IMR-90 (cell line): ENCODE measurements at regions not wholly inside any gene's neighbourhood (a gene's known extent, or its start where the extent isn't known, plus 50 kb on each side); places are given as distances from the start of the nearest gene placed in this dataset.

Experiments
- ATAC-seq: fragments of 200-7000 bp; cut with Tn5 transposase; 2 replicates; pipeline ENCODE4 v1.9.1; 2020; ENCODE audit warnings: low read depth, mild to moderate bottlenecking, moderate library complexity
- BruUV-seq: library from RNA; stranded (reverse); fragments of 400-500 nt; replicated peaks from 2 replicates; lab custom pipeline; 2021; lab: Mats Ljungman, UMichigan
- CTCF ChIA-PET: fragments of 300-600 bp; formaldehyde crosslinking; extraction: SDS; loops from one replicate; lab custom pipeline; 2021; ENCODE audit warnings: antibody characterized with exemption; lab: Yijun Ruan, JAX
- POLR2A ChIA-PET: fragments of 300-600 bp; sonication (Branson Sonifier 250); formaldehyde crosslinking; loops from one replicate; lab custom pipeline; 2022; ENCODE audit warnings: antibody characterized with exemption; ENCODE audit not compliant: unreplicated experiment; lab: Charles Lee
- DNase-seq: peaks from one replicate; pipeline ENCODE4 v3.0.0; 2013
- H2AFZ ChIP-seq: replicated peaks from 2 replicates; pipeline ENCODE3; 2013; ENCODE audit warnings: low read length, mild to moderate bottlenecking; ENCODE audit not compliant: poor library complexity
- H2AK5ac ChIP-seq: 2 replicates; pipeline ENCODE4 v1.6.1; 2013; ENCODE audit warnings: low read depth, low read length, inconsistent platforms
- H2AK9ac ChIP-seq: replicated peaks from 2 replicates; pipeline ENCODE3; 2013; ENCODE audit warnings: mild to moderate bottlenecking, low read depth, low read length, moderate library complexity; ENCODE audit not compliant: poor library complexity
- H2BK120ac ChIP-seq: 2 replicates; pipeline ENCODE4 v1.6.1; 2013; ENCODE audit warnings: low read depth, low read length, inconsistent platforms
- H2BK15ac ChIP-seq: 3 replicates; pipeline ENCODE4 v1.6.1; 2013; ENCODE audit warnings: low read depth, low read length, inconsistent platforms
- H2BK20ac ChIP-seq: 2 replicates; pipeline ENCODE4 v1.6.1; 2013; ENCODE audit warnings: low read depth, mild to moderate bottlenecking, inconsistent platforms, low read length, moderate library complexity
- H2BK5ac ChIP-seq: 2 replicates; pipeline ENCODE4 v1.6.1; 2013; ENCODE audit warnings: mild to moderate bottlenecking, low read depth, low read length, inconsistent platforms; ENCODE audit not compliant: poor library complexity, severe bottlenecking
- H3K14ac ChIP-seq: replicated peaks from 2 replicates; pipeline ENCODE4 v1.6.1; 2013; ENCODE audit warnings: low read depth, low read length, inconsistent platforms
- H3K18ac ChIP-seq: 2 replicates; pipeline ENCODE4 v1.6.1; 2013; ENCODE audit warnings: low read depth, low read length, control low read depth
- H3K23ac ChIP-seq: 2 replicates; pipeline ENCODE4 v1.6.1; 2013; ENCODE audit warnings: low read depth, low read length, inconsistent platforms
- H3K27ac ChIP-seq: 2 replicates; pipeline ENCODE4 v1.5.1; 2013; ENCODE audit warnings: mild to moderate bottlenecking, control low read depth, low read length; ENCODE audit not compliant: insufficient read depth
- H3K27me3 ChIP-seq: 2 replicates; pipeline ENCODE4 v1.6.1; 2013; ENCODE audit warnings: low read length; ENCODE audit not compliant: control insufficient read depth, insufficient read depth
- H3K36me3 ChIP-seq: 2 replicates; pipeline ENCODE4 v1.6.1; 2013; ENCODE audit warnings: low read length, mixed read lengths; ENCODE audit not compliant: control insufficient read depth, insufficient read depth
- H3K4ac ChIP-seq: 2 replicates; pipeline ENCODE4 v1.6.1; 2013; ENCODE audit warnings: low read depth, low read length, inconsistent platforms
- H3K4me1 ChIP-seq: 2 replicates; pipeline ENCODE4 v1.6.1; 2013; ENCODE audit warnings: low read length, mixed read lengths; ENCODE audit not compliant: control insufficient read depth, insufficient read depth
- H3K4me2 ChIP-seq: 2 replicates; pipeline ENCODE4 v1.6.1; 2013; ENCODE audit warnings: low read depth, mild to moderate bottlenecking, control low read depth, low read length, moderate library complexity
- H3K4me3 ChIP-seq: 2 replicates; pipeline ENCODE4 v1.5.1; 2013; ENCODE audit warnings: low read depth, mild to moderate bottlenecking, control low read depth, low read length, moderate library complexity; ENCODE audit not compliant: insufficient read depth
- H3K56ac ChIP-seq: 2 replicates; pipeline ENCODE4 v1.6.1; 2013; ENCODE audit warnings: low read length, inconsistent platforms; ENCODE audit not compliant: insufficient read depth; ENCODE audit errors: extremely low read depth
- H3K79me1 ChIP-seq, 2 experiments: 2 replicates each; pipeline ENCODE4 v1.6.1; 2013; ENCODE audit warnings: low read length in 2 of 2, inconsistent platforms in 1 of 2, low read depth in 1 of 2
- H3K9ac ChIP-seq: 2 replicates; pipeline ENCODE4 v1.6.1; 2013; ENCODE audit warnings: low read depth, low read length, control low read depth
- H3K9me1 ChIP-seq: 2 replicates; pipeline ENCODE4 v1.6.1; 2013; ENCODE audit warnings: low read length, inconsistent platforms; ENCODE audit not compliant: insufficient read depth
- H3K9me3 ChIP-seq: 2 replicates; pipeline ENCODE4 v1.6.1; 2013; ENCODE audit warnings: low read length; ENCODE audit not compliant: control insufficient read depth, insufficient read depth
- H4K20me1 ChIP-seq: 2 replicates; pipeline ENCODE4 v1.6.1; 2013; ENCODE audit warnings: low read length, inconsistent platforms; ENCODE audit not compliant: insufficient read depth
- H4K5ac ChIP-seq: 2 replicates; pipeline ENCODE4 v1.6.1; 2013; ENCODE audit warnings: mild to moderate bottlenecking, low read depth, low read length, control low read depth
- H4K8ac ChIP-seq, 2 experiments: 2 replicates each; pipeline ENCODE4 v1.6.1; 2013; ENCODE audit warnings: low read depth in 2 of 2, low read length in 2 of 2, control low read depth in 1 of 2, inconsistent platforms in 1 of 2
- H4K91ac ChIP-seq: 2 replicates; pipeline ENCODE4 v1.6.1; 2013; ENCODE audit warnings: low read depth, low read length, inconsistent platforms; ENCODE audit not compliant: insufficient read depth
- BHLHE40 ChIP-seq: fragments of 150-350 bp; IDR thresholded peaks from 2 replicates; pipeline ENCODE4 v1.6.1; 2016; ENCODE audit warnings: mild to moderate bottlenecking, low read depth, low read length
- CEBPB ChIP-seq: IDR thresholded peaks from 2 replicates; pipeline ENCODE4 v1.6.1; 2012; ENCODE audit warnings: low read depth, low read length, improper control_type of control experiment
- CHD1 ChIP-seq: IDR thresholded peaks from 2 replicates; pipeline ENCODE4 v1.6.1; 2012; ENCODE audit warnings: low read depth, low read length, improper control_type of control experiment
- ELK1 ChIP-seq: fragments of 150-350 bp; IDR thresholded peaks from 2 replicates; pipeline ENCODE4 v1.6.1; 2016; ENCODE audit warnings: low read depth, mild to moderate bottlenecking, low read length, moderate library complexity, borderline replicate concordance
- FOS ChIP-seq: fragments of 150-350 bp; IDR thresholded peaks from 2 replicates; pipeline ENCODE4 v1.6.1; 2016; ENCODE audit warnings: low read depth, low read length
- MAFK ChIP-seq: IDR thresholded peaks from 2 replicates; pipeline ENCODE4 v1.6.1; 2012; ENCODE audit warnings: low read depth, low read length, improper control_type of control experiment
- MAZ ChIP-seq: IDR thresholded peaks from 2 replicates; pipeline ENCODE4 v1.6.1; 2012; ENCODE audit warnings: low read depth, mild to moderate bottlenecking, low read length, improper control_type of control experiment, moderate library complexity, borderline replicate concordance
- MXI1 ChIP-seq: IDR thresholded peaks from 2 replicates; pipeline ENCODE4 v1.6.1; 2012; ENCODE audit warnings: low read depth, mild to moderate bottlenecking, low read length, moderate library complexity, borderline replicate concordance
- RAD21 ChIP-seq: IDR thresholded peaks from 2 replicates; pipeline ENCODE4 v1.6.1; 2012; ENCODE audit warnings: low read length, improper control_type of control experiment
- RFX5 ChIP-seq: IDR thresholded peaks from 2 replicates; pipeline ENCODE4 v1.8.0; 2012; ENCODE audit warnings: low read depth, mild to moderate bottlenecking, low read length, moderate library complexity
- SMC3 ChIP-seq: fragments of 150-350 bp; IDR thresholded peaks from 2 replicates; pipeline ENCODE4 v1.6.1; 2016; ENCODE audit warnings: low read depth, mild to moderate bottlenecking, antibody characterized with exemption, low read length, moderate library complexity
- USF2 ChIP-seq: fragments of 150-350 bp; IDR thresholded peaks from 2 replicates; pipeline ENCODE4 v1.6.1; 2017; ENCODE audit warnings: mild to moderate bottlenecking, antibody characterized with exemption, low read length, low read depth
- WGBS, 2 experiments: methylation state at CpG; one replicate each; pipeline versions ENCODE4 v1.1.5 to v1.1.7; 2013; ENCODE audit warnings: missing lambda C conversion rate in 2 of 2; ENCODE audit not compliant: insufficient read length in 1 of 2; ENCODE audit errors: extremely low coverage in 2 of 2; 5-methylcytosine and 5-hydroxymethylcytosine counted together
- dilution Hi-C: fragments of 300-500 bp; cut with HindIII; formaldehyde crosslinking; loops from one replicate; pipeline ENCODE4 v1.14.3; 2018; ENCODE audit warnings: low sequenced_read_pairs; ENCODE audit not compliant: unreplicated experiment
- in situ Hi-C: fragments of 300-500 bp; cut with MboI; formaldehyde crosslinking; loops from 3 replicates; pipeline ENCODE4 v1.14.3; 2019; ENCODE audit warnings: low sequenced_read_pairs, inconsistent platforms, mixed read lengths
- intact Hi-C: fragments of 100-400 bp; cut with micrococcal nuclease; formaldehyde crosslinking; loops from 2 replicates; pipeline ENCODE4 v1.10.0; 2022

GRCh38 chr2:45169339-45170190 is 160.3 kb upstream of the SIX2 start (continued):
- TF ChIP-seq MAFK: no peak

GRCh38 chr2:45168711-45169338 is 159.6 kb upstream of the SIX2 start:
- Histone ChIP-seq H4K8ac (no peak overlapping the region), H4K20me1 (no peaks in the 10 kb centered on the region), H2AK9ac (no peak overlapping the region), H3K14ac (no peak overlapping the region), H3K27me3 (peaks cover 66% of the 10 kb centered on the region), H3K9me3 (no peaks in the 10 kb centered on the region; the same call in 1 of the 2 replicates), H3K4me2 (peak overlapping the region; percentile 54), H3K56ac (no peak overlapping the region), H2BK15ac (no peak overlapping the region), H3K4me1 (no peaks in the 10 kb centered on the region; the same call in 1 of the 2 replicates), H3K23ac (no peak overlapping the region), H2AFZ (peak overlapping the region; percentile 55), H3K9me1 (no peaks in the 10 kb centered on the region), H3K79me1 (no peaks in the 10 kb centered on the region), H4K91ac (no peak overlapping the region), H2BK120ac (no peak overlapping the region), H3K18ac (no peak overlapping the region), H3K4me3 (peak overlapping the region; percentile 28), H2BK20ac (no peak overlapping the region), H2AK5ac (no peak overlapping the region), H3K27ac (no peak overlapping the region), H3K36me3 (no peaks in the 10 kb centered on the region), H4K5ac (no peak overlapping the region), H3K9ac (no peak overlapping the region), H3K4ac (no peak overlapping the region), H2BK5ac (no peak overlapping the region)
- BruUV-seq: no TSS peak
- in situ Hi-C loops (no loop called here), intact Hi-C loops (loop anchor here (10.0 kb wide), 1 partner anchor 406 kb away; no protein-coding TSS in a partner anchor), dilution Hi-C loops (no loop called here)
- DNase-seq (no peak), ATAC-seq (peak; percentile 12)
- ChIA-PET CTCF (no interaction called here), POLR2A (no interaction called here)
- 0% methylated on average over 23 of the region's 70 CpGs; no CpG with 5 or more reads in 1 of the 2 experiments for WGBS, 2 experiments
- no peak for TF ChIP-seq CEBPB
- no peak for TF ChIP-seq SMC3
- no peak for TF ChIP-seq MXI1
- TF ChIP-seq ELK1: no peak
- TF ChIP-seq BHLHE40: no peak
- no peak for TF ChIP-seq FOS
- no peak for TF ChIP-seq MAZ
- no peak for TF ChIP-seq USF2
- no peak for TF ChIP-seq CHD1
- TF ChIP-seq RAD21: no peak
- no peak for TF ChIP-seq RFX5
- no peak for TF ChIP-seq MAFK
